HepG2 (cell line): ENCODE measurements at regions not wholly inside any gene's neighbourhood (a gene's known extent, or its start where the extent isn't known, plus 50 kb on each side); places are given as distances from the start of the nearest gene placed in this dataset.

Source experiments
- ATAC-seq: fragments of 200-7000 bp; cut with Tn5 transposase; 3 replicates; pipeline ENCODE4 v1.9.1; 2020; ENCODE audit warnings: mild to moderate bottlenecking, moderate library complexity
- BruUV-seq: library from RNA; stranded (reverse); fragments of 400-500 nt; replicated peaks from 2 replicates; lab custom pipeline; 2021; lab: Mats Ljungman, UMichigan
- CTCF ChIA-PET: fragments of 300-600 bp; formaldehyde crosslinking; extraction: SDS; loops from one replicate; lab custom pipeline; 2021; ENCODE audit warnings: low total read pairs, inconsistent platforms, low intra/inter-chr PET ratio; lab: Yijun Ruan, JAX
- POLR2A ChIA-PET: fragments of 350-600 bp; sonication (Branson Sonifier 250); formaldehyde crosslinking; loops from one replicate; lab custom pipeline; 2020; ENCODE audit warnings: antibody characterized with exemption, inconsistent platforms; lab: Yijun Ruan, JAX
- DNase-seq: peaks from one replicate; pipeline ENCODE4 v3.0.0-alpha.2; 2015; ENCODE audit warnings: low spot score
- FAIRE-seq: peaks from 3 replicates; lab custom pipeline; 2011; peaks lifted over from hg19 to GRCh38; lab: Jason Lieb, UNC
- H2AFZ ChIP-seq: one replicate; pipeline ENCODE4 v1.6.1; 2011; ENCODE audit warnings: low read length, inconsistent platforms
- H3K27ac ChIP-seq: fragments of 300-600 bp; 3 replicates; pipeline ENCODE4 v1.8.0; 2011; ENCODE audit warnings: mixed run types, mild to moderate bottlenecking, mixed read lengths, low read length, inconsistent platforms; ENCODE audit not compliant: insufficient read depth; ENCODE audit errors: extremely low read length
- H3K27me3 ChIP-seq, 2 experiments: fragments of 200-600 bp in 1 of 2; 2 replicates in 1 of 2; 3 replicates in 1 of 2; pipeline versions ENCODE4 v1.6.0 to v1.8.0; 2011; ENCODE audit warnings: low read length in 2 of 2, mild to moderate bottlenecking in 2 of 2, moderate library complexity in 2 of 2, inconsistent platforms in 1 of 2; ENCODE audit not compliant: insufficient read depth in 2 of 2, control insufficient read depth in 1 of 2
- H3K36me3 ChIP-seq, 2 experiments: fragments of 200-600 bp in 1 of 2; replicated peaks in 1 of 2; 2 replicates in 1 of 2; 3 replicates in 1 of 2; pipeline versions ENCODE4 v1.5.1 to v1.8.0; 2011; ENCODE audit warnings: low read length in 2 of 2, inconsistent platforms in 1 of 2; ENCODE audit not compliant: insufficient read depth in 2 of 2, control insufficient read depth in 1 of 2
- H3K4me1 ChIP-seq: 2 replicates; pipeline ENCODE4 v1.5.1; 2012; ENCODE audit warnings: low read length, inconsistent platforms; ENCODE audit not compliant: insufficient read depth
- H3K4me2 ChIP-seq: 2 replicates; pipeline ENCODE4 v1.6.0; 2011; ENCODE audit warnings: low read depth, low read length, inconsistent platforms
- H3K4me3 ChIP-seq, 3 experiments: fragments of 200-600 bp in 1 of 3; sonication (generic), shearing (Covaris generic) in 1 of 3; replicated peaks in 1 of 3; 2 replicates each; pipeline ENCODE4 v1.5.1; 2011 to 2016; ENCODE audit warnings: low read length in 3 of 3, inconsistent platforms in 2 of 3, low read depth in 2 of 3, mild to moderate bottlenecking in 2 of 3, control low read depth in 1 of 3, mixed read lengths in 1 of 3; ENCODE audit not compliant: insufficient read depth in 1 of 3
- H3K79me2 ChIP-seq: one replicate; pipeline ENCODE4 v1.6.1; 2011; ENCODE audit warnings: low read length, inconsistent platforms; ENCODE audit not compliant: insufficient read depth
- H3K9ac ChIP-seq: 2 replicates; pipeline ENCODE4 v1.6.0; 2011; ENCODE audit warnings: mild to moderate bottlenecking, low read depth, low read length, inconsistent platforms; ENCODE audit not compliant: insufficient read depth
- H3K9me3 ChIP-seq: 2 replicates; pipeline ENCODE4 v1.5.1; 2012; ENCODE audit warnings: mild to moderate bottlenecking, low read length
- H4K20me1 ChIP-seq: 2 replicates; pipeline ENCODE4 v1.6.0; 2011; ENCODE audit warnings: inconsistent platforms, mild to moderate bottlenecking, low read length, moderate library complexity; ENCODE audit not compliant: insufficient read depth
- CEBPB ChIP-seq: IDR thresholded peaks from 2 replicates; pipeline ENCODE4 v1.6.1; 2011; ENCODE audit warnings: low read depth, low read length, improper control_type of control experiment, borderline replicate concordance
- MAFF ChIP-seq: IDR thresholded peaks from 2 replicates; pipeline ENCODE4 v1.6.1; 2011; ENCODE audit warnings: low read depth, low read length, improper control_type of control experiment
- PHB2 ChIP-seq: fragments of 450-650 bp; IDR thresholded peaks from 2 replicates; pipeline ENCODE4 v1.6.1; 2018; ENCODE audit not compliant: partially characterized antibody
- SOX5 ChIP-seq: IDR thresholded peaks from 2 replicates; pipeline ENCODE4 v1.6.1; 2016; ENCODE audit warnings: borderline replicate concordance
- SSRP1 ChIP-seq: IDR thresholded peaks from 2 replicates; pipeline ENCODE4 v1.6.1; 2016; ENCODE audit warnings: control low read depth
- XBP1 ChIP-seq: sonication (generic); formaldehyde crosslinking; IDR thresholded peaks from 2 replicates; pipeline ENCODE4 v1.5.0; 2020; ENCODE audit warnings: missing genetic modification reagents
- ZNF383 ChIP-seq: sonication (generic); formaldehyde crosslinking; IDR thresholded peaks from 2 replicates; pipeline ENCODE4 v1.4.0; 2020; ENCODE audit warnings: missing genetic modification reagents, mild to moderate bottlenecking, borderline replicate concordance
- ZNF558 ChIP-seq: sonication (generic); formaldehyde crosslinking; IDR thresholded peaks from 2 replicates; pipeline ENCODE4 v1.9.0; 2022; ENCODE audit warnings: mild to moderate bottlenecking, missing genetic modification reagents, borderline replicate concordance
- WGBS: methylation state at CpG from one replicate; pipeline ENCODE4 v1.1.6; 2017; ENCODE audit warnings: low lambda C conversion rate; 5-methylcytosine and 5-hydroxymethylcytosine counted together
- in situ Hi-C: cut with HindIII; loops from 2 replicates; pipeline ENCODE4 v1.10.0; 2017; ENCODE audit warnings: low pct_unique_long_range_greater_than_20kb; ENCODE audit not compliant: extremely low pct_ligation_motif_present
- intact Hi-C: fragments of 100-400 bp; cut with micrococcal nuclease; formaldehyde crosslinking; loops from one replicate; pipeline ENCODE4 v1.10.0; 2022; ENCODE audit not compliant: unreplicated experiment
- TF ChIP-seq, protein P1 (sequence below): sonication (generic); formaldehyde crosslinking; IDR thresholded peaks from 2 replicates; pipeline ENCODE4 v1.5.1; 2020; ENCODE audit warnings: mild to moderate bottlenecking, missing genetic modification reagents, moderate library complexity
- TF ChIP-seq, protein P2 (sequence below), 2 experiments: sonication (generic) in 1 of 2; formaldehyde crosslinking in 1 of 2; IDR thresholded peaks; 2 replicates each; pipeline versions ENCODE4 v1.6.1 to v1.9.0; 2014 to 2022; ENCODE audit warnings: antibody characterized with exemption in 1 of 2, borderline replicate concordance in 1 of 2, inconsistent platforms in 1 of 2, low read depth in 1 of 2, missing genetic modification reagents in 1 of 2
- TF ChIP-seq, protein P3 (sequence below): sonication (generic); formaldehyde crosslinking; conservative IDR thresholded peaks from 2 replicates; pipeline ENCODE4 v1.4.0; 2020; ENCODE audit warnings: missing genetic modification reagents
- TF ChIP-seq, protein P4 (sequence below): sonication (generic); formaldehyde crosslinking; IDR thresholded peaks from 2 replicates; pipeline ENCODE4 v1.4.0; 2020; ENCODE audit warnings: mild to moderate bottlenecking, missing genetic modification reagents

DNA sequence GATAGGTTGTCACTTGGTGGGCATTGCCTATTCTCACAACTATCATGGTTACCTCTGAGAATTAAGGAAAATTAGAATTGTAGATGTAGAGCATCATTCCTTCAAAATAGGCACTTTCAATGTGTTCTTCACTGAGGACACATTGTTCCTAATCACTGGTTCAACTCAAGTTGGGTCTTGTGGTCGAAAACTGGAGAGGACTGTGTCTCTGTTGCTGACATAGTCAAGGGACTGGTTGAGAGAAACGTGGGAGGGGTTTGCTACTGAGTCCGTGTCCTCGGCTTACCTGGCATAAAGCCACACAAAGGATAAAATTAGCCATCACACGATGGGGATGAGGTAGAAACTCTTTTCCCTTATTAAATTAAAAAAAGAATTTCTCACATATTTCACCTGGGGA, 205.9 kb upstream of the CD180 start:
- no peaks in the 10 kb centered on the region for H4K20me1 ChIP-seq
- H3K4me3 ChIP-seq = no peak overlapping the region
- no peaks in the 10 kb centered on the region for H3K36me3 ChIP-seq
- no peak overlapping the region for H3K4me2 ChIP-seq
- no peaks in the 10 kb centered on the region for H3K4me1 ChIP-seq
- no peaks in the 10 kb centered on the region for H3K9me3 ChIP-seq
- in situ Hi-C loops (no loop called here), intact Hi-C loops (no loop called here)
- CTCF ChIA-PET = no interaction called here
- POLR2A ChIA-PET = no interaction called here
- no peak overlapping the region for H3K9ac ChIP-seq
- H2AFZ ChIP-seq = no peak overlapping the region
- no peak overlapping the region for H3K27ac ChIP-seq
- FAIRE-seq (no peak), DNase-seq (no peak), ATAC-seq (no peak)
- 37% methylated on average over 5 of the region's 5 CpGs for WGBS
- BruUV-seq = no TSS peak
- H3K79me2 ChIP-seq = no peaks in the 10 kb centered on the region
- no peaks in the 10 kb centered on the region for H3K27me3 ChIP-seq
- TF ChIP-seq, protein P1, sequence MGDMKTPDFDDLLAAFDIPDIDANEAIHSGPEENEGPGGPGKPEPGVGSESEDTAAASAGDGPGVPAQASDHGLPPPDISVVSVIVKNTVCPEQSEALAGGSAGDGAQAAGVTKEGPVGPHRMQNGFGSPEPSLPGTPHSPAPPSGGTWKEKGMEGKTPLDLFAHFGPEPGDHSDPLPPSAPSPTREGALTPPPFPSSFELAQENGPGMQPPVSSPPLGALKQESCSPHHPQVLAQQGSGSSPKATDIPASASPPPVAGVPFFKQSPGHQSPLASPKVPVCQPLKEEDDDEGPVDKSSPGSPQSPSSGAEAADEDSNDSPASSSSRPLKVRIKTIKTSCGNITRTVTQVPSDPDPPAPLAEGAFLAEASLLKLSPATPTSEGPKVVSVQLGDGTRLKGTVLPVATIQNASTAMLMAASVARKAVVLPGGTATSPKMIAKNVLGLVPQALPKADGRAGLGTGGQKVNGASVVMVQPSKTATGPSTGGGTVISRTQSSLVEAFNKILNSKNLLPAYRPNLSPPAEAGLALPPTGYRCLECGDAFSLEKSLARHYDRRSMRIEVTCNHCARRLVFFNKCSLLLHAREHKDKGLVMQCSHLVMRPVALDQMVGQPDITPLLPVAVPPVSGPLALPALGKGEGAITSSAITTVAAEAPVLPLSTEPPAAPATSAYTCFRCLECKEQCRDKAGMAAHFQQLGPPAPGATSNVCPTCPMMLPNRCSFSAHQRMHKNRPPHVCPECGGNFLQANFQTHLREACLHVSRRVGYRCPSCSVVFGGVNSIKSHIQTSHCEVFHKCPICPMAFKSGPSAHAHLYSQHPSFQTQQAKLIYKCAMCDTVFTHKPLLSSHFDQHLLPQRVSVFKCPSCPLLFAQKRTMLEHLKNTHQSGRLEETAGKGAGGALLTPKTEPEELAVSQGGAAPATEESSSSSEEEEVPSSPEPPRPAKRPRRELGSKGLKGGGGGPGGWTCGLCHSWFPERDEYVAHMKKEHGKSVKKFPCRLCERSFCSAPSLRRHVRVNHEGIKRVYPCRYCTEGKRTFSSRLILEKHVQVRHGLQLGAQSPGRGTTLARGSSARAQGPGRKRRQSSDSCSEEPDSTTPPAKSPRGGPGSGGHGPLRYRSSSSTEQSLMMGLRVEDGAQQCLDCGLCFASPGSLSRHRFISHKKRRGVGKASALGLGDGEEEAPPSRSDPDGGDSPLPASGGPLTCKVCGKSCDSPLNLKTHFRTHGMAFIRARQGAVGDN (CRISPR knock-in tag) = no peak
- TF ChIP-seq CEBPB = no peak
- no peak for TF ChIP-seq SSRP1 (CRISPR knock-in tag)
- TF ChIP-seq, protein P2, sequence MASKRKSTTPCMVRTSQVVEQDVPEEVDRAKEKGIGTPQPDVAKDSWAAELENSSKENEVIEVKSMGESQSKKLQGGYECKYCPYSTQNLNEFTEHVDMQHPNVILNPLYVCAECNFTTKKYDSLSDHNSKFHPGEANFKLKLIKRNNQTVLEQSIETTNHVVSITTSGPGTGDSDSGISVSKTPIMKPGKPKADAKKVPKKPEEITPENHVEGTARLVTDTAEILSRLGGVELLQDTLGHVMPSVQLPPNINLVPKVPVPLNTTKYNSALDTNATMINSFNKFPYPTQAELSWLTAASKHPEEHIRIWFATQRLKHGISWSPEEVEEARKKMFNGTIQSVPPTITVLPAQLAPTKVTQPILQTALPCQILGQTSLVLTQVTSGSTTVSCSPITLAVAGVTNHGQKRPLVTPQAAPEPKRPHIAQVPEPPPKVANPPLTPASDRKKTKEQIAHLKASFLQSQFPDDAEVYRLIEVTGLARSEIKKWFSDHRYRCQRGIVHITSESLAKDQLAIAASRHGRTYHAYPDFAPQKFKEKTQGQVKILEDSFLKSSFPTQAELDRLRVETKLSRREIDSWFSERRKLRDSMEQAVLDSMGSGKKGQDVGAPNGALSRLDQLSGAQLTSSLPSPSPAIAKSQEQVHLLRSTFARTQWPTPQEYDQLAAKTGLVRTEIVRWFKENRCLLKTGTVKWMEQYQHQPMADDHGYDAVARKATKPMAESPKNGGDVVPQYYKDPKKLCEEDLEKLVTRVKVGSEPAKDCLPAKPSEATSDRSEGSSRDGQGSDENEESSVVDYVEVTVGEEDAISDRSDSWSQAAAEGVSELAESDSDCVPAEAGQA (IDR thresholded peaks at IDR 0.05; ENCODE audit: low read depth) = no peak
- TF ChIP-seq, protein P2 (CRISPR knock-in tag; IDR thresholded peaks at IDR 0.05; ENCODE audit: borderline replicate concordance) = no peak
- TF ChIP-seq, protein P3, sequence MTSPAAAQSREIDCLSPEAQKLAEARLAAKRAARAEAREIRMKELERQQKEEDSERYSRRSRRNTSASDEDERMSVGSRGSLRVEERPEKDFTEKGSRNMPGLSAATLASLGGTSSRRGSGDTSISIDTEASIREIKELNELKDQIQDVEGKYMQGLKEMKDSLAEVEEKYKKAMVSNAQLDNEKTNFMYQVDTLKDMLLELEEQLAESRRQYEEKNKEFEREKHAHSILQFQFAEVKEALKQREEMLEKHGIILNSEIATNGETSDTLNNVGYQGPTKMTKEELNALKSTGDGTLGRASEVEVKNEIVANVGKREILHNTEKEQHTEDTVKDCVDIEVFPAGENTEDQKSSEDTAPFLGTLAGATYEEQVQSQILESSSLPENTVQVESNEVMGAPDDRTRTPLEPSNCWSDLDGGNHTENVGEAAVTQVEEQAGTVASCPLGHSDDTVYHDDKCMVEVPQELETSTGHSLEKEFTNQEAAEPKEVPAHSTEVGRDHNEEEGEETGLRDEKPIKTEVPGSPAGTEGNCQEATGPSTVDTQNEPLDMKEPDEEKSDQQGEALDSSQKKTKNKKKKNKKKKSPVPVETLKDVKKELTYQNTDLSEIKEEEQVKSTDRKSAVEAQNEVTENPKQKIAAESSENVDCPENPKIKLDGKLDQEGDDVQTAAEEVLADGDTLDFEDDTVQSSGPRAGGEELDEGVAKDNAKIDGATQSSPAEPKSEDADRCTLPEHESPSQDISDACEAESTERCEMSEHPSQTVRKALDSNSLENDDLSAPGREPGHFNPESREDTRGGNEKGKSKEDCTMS = no peak
- no peak for TF ChIP-seq MAFF
- TF ChIP-seq PHB2 = no peak
- TF ChIP-seq, protein P4, sequence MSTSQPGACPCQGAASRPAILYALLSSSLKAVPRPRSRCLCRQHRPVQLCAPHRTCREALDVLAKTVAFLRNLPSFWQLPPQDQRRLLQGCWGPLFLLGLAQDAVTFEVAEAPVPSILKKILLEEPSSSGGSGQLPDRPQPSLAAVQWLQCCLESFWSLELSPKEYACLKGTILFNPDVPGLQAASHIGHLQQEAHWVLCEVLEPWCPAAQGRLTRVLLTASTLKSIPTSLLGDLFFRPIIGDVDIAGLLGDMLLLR = no peak
- no peak for TF ChIP-seq SOX5 (CRISPR knock-in tag)
- TF ChIP-seq ZNF558 = no peak
- TF ChIP-seq XBP1 (CRISPR knock-in tag) = no peak
- no peak for TF ChIP-seq ZNF383 (CRISPR knock-in tag)
